SK-N-SH treated with all-trans-retinoic acid at 6 μM for 48 hours (cell line): ENCODE measurements at regions not wholly inside any gene's neighbourhood (a gene's known extent, or its start where the extent isn't known, plus 50 kb on each side); places are given as distances from the start of the nearest gene placed in this dataset.

Experiments used
- ATAC-seq: fragments of 200-7000 bp; cut with Tn5 transposase; 3 replicates; pipeline ENCODE4 v1.9.1; 2020; ENCODE audit warnings: mild to moderate bottlenecking, moderate library complexity
- ARNTL ChIP-seq: fragments of 450-650 bp; formaldehyde crosslinking; IDR thresholded peaks from 2 replicates; pipeline ENCODE4 v1.5.0; 2020; ENCODE audit warnings: low read depth, mild to moderate bottlenecking, moderate library complexity, borderline replicate concordance
- BACH2 ChIP-seq: fragments of 250-450 bp; sonication (Bioruptor Pico); IDR thresholded peaks from 2 replicates; pipeline ENCODE4 v1.9.0; 2021; ENCODE audit warnings: mild to moderate bottlenecking, borderline replicate concordance
- CSDC2 ChIP-seq: fragments of 250-450 bp; sonication (Bioruptor Pico); IDR thresholded peaks from 2 replicates; pipeline ENCODE4 v1.5.0; 2020; ENCODE audit warnings: mild to moderate bottlenecking, moderate library complexity
- GLIS3 ChIP-seq: fragments of 250-450 bp; sonication (Bioruptor Pico); IDR thresholded peaks from 2 replicates; pipeline ENCODE4 v1.5.0; 2020; ENCODE audit warnings: mild to moderate bottlenecking, moderate library complexity
- ISL1 ChIP-seq: fragments of 250-450 bp; sonication (Bioruptor Pico); IDR thresholded peaks from 2 replicates; pipeline ENCODE4 v2.1.2; 2022; ENCODE audit warnings: mild to moderate bottlenecking, moderate library complexity
- OSR1 ChIP-seq: fragments of 250-450 bp; sonication (Bioruptor Pico); IDR thresholded peaks from 2 replicates; pipeline ENCODE4 v1.8.0; 2022; ENCODE audit warnings: moderate library complexity, mild to moderate bottlenecking, inconsistent platforms
- PPARA ChIP-seq: fragments of 250-450 bp; sonication (Bioruptor Pico); IDR thresholded peaks from 2 replicates; pipeline ENCODE4 v1.5.0; 2020; ENCODE audit warnings: mild to moderate bottlenecking, borderline replicate concordance
- SNAI2 ChIP-seq: fragments of 250-450 bp; sonication (Bioruptor Pico); IDR thresholded peaks from 2 replicates; pipeline ENCODE4 v1.5.0; 2020; ENCODE audit warnings: mild to moderate bottlenecking, moderate library complexity
- TCF4 ChIP-seq: fragments of 250-450 bp; sonication (Bioruptor Pico); IDR thresholded peaks from 2 replicates; pipeline ENCODE4 v1.8.0; 2021; ENCODE audit warnings: mild to moderate bottlenecking, moderate library complexity, borderline replicate concordance
- TOX ChIP-seq: fragments of 250-450 bp; sonication (Bioruptor Pico); IDR thresholded peaks from 2 replicates; pipeline ENCODE4 v1.8.0; 2021; ENCODE audit warnings: mild to moderate bottlenecking, moderate library complexity, borderline replicate concordance
- TSHZ2 ChIP-seq: fragments of 250-450 bp; sonication (Bioruptor Pico); IDR thresholded peaks from 2 replicates; pipeline ENCODE4 v1.5.0; 2020; ENCODE audit warnings: mild to moderate bottlenecking, moderate library complexity
- ZC3H10 ChIP-seq: fragments of 250-450 bp; sonication (Bioruptor Pico); IDR thresholded peaks from 2 replicates; pipeline ENCODE4 v1.5.1; 2021; ENCODE audit warnings: mild to moderate bottlenecking, moderate library complexity
- ZFP3 ChIP-seq: fragments of 250-450 bp; sonication (Bioruptor Pico); IDR thresholded peaks from 2 replicates; pipeline ENCODE4 v1.5.0; 2020; ENCODE audit warnings: mild to moderate bottlenecking, moderate library complexity
- ZFP30 ChIP-seq: fragments of 450-650 bp; formaldehyde crosslinking; IDR thresholded peaks from 2 replicates; pipeline ENCODE4 v1.5.0; 2022; ENCODE audit warnings: mild to moderate bottlenecking, moderate library complexity
- ZNF565 ChIP-seq: fragments of 450-650 bp; formaldehyde crosslinking; conservative IDR thresholded peaks from 2 replicates; pipeline ENCODE4 v1.5.0; 2020; ENCODE audit warnings: low read depth, mild to moderate bottlenecking, moderate library complexity
- ZNF70 ChIP-seq: fragments of 450-650 bp; formaldehyde crosslinking; IDR thresholded peaks from 2 replicates; pipeline ENCODE4 v1.5.0; 2020; ENCODE audit warnings: mild to moderate bottlenecking, moderate library complexity
- ZNF8 ChIP-seq: fragments of 450-650 bp; formaldehyde crosslinking; IDR thresholded peaks from 2 replicates; pipeline ENCODE4 v1.5.0; 2020; ENCODE audit warnings: mild to moderate bottlenecking, moderate library complexity
- TF ChIP-seq, protein P1 (sequence below): fragments of 250-450 bp; sonication (Bioruptor Pico); IDR thresholded peaks from 2 replicates; pipeline ENCODE4 v1.8.0; 2020; ENCODE audit warnings: mild to moderate bottlenecking, moderate library complexity, borderline replicate concordance
- TF ChIP-seq, protein P2 (sequence below): fragments of 250-450 bp; sonication (Bioruptor Pico); IDR thresholded peaks from 2 replicates; pipeline ENCODE4 v1.5.1; 2021; ENCODE audit warnings: mild to moderate bottlenecking, moderate library complexity
- TF ChIP-seq, protein P3 (sequence below): fragments of 250-450 bp; sonication (Bioruptor Pico); IDR thresholded peaks from 2 replicates; pipeline ENCODE4 v1.5.1; 2020; ENCODE audit warnings: low read depth, mild to moderate bottlenecking, moderate library complexity

DNA sequence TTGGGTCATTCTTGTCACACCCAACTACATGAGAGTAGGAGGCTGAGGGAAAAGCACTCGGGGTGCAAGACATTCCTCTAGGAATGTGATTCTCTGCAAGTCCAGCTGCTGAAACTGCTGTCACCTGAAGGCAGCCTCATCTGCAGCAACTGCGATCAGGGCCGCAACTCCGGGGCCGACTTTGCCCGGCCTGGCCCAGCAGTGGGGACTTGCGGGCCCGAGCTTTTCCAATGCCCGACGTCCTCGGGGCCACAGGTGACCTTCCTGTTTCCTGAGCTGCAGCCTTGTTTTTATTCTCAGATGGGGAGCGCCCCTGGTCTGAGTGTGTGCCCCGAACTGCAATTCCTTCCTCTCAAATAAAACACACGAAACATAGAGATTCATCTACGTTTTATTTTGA is 104.7 kb upstream of the NKX1-1 start:
- TF ChIP-seq, protein P1, sequence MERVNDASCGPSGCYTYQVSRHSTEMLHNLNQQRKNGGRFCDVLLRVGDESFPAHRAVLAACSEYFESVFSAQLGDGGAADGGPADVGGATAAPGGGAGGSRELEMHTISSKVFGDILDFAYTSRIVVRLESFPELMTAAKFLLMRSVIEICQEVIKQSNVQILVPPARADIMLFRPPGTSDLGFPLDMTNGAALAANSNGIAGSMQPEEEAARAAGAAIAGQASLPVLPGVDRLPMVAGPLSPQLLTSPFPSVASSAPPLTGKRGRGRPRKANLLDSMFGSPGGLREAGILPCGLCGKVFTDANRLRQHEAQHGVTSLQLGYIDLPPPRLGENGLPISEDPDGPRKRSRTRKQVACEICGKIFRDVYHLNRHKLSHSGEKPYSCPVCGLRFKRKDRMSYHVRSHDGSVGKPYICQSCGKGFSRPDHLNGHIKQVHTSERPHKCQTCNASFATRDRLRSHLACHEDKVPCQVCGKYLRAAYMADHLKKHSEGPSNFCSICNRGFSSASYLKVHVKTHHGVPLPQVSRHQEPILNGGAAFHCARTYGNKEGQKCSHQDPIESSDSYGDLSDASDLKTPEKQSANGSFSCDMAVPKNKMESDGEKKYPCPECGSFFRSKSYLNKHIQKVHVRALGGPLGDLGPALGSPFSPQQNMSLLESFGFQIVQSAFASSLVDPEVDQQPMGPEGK (CRISPR knock-in tag) = no peak
- TF ChIP-seq CSDC2 = no peak
- TF ChIP-seq ZFP30 (CRISPR knock-in tag) = no peak
- no peak for TF ChIP-seq GLIS3
- TF ChIP-seq ZC3H10 (CRISPR knock-in tag) = no peak
- TF ChIP-seq TOX (CRISPR knock-in tag) = no peak
- TF ChIP-seq, protein P2, sequence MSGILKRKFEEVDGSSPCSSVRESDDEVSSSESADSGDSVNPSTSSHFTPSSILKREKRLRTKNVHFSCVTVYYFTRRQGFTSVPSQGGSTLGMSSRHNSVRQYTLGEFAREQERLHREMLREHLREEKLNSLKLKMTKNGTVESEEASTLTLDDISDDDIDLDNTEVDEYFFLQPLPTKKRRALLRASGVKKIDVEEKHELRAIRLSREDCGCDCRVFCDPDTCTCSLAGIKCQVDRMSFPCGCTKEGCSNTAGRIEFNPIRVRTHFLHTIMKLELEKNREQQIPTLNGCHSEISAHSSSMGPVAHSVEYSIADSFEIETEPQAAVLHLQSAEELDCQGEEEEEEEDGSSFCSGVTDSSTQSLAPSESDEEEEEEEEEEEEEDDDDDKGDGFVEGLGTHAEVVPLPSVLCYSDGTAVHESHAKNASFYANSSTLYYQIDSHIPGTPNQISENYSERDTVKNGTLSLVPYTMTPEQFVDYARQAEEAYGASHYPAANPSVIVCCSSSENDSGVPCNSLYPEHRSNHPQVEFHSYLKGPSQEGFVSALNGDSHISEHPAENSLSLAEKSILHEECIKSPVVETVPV (CRISPR knock-in tag) = no peak
- TF ChIP-seq TSHZ2 (CRISPR knock-in tag) = no peak
- TF ChIP-seq SNAI2 (CRISPR knock-in tag) = no peak
- TF ChIP-seq ZFP3 (CRISPR knock-in tag) = no peak
- no peak for TF ChIP-seq PPARA (CRISPR knock-in tag)
- TF ChIP-seq ARNTL (CRISPR knock-in tag) = no peak
- TF ChIP-seq OSR1 (CRISPR knock-in tag) = no peak
- no peak for TF ChIP-seq ZNF8 (CRISPR knock-in tag)
- TF ChIP-seq, protein P3, sequence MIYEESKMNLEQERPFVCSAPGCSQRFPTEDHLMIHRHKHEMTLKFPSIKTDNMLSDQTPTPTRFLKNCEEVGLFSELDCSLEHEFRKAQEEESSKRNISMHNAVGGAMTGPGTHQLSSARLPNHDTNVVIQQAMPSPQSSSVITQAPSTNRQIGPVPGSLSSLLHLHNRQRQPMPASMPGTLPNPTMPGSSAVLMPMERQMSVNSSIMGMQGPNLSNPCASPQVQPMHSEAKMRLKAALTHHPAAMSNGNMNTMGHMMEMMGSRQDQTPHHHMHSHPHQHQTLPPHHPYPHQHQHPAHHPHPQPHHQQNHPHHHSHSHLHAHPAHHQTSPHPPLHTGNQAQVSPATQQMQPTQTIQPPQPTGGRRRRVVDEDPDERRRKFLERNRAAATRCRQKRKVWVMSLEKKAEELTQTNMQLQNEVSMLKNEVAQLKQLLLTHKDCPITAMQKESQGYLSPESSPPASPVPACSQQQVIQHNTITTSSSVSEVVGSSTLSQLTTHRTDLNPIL (CRISPR knock-in tag) = no peak
- ATAC-seq = no peak

GRCh38 chr4:1509366-1509765 is 103.1 kb upstream of the NKX1-1 start:
- no peak for ATAC-seq
- TF ChIP-seq ISL1 (no peak), CSDC2 (no peak), ZNF70 (no peak), TOX (CRISPR knock-in tag) (no peak)
- TF ChIP-seq, all 23 proteins: peak for 0

DNA sequence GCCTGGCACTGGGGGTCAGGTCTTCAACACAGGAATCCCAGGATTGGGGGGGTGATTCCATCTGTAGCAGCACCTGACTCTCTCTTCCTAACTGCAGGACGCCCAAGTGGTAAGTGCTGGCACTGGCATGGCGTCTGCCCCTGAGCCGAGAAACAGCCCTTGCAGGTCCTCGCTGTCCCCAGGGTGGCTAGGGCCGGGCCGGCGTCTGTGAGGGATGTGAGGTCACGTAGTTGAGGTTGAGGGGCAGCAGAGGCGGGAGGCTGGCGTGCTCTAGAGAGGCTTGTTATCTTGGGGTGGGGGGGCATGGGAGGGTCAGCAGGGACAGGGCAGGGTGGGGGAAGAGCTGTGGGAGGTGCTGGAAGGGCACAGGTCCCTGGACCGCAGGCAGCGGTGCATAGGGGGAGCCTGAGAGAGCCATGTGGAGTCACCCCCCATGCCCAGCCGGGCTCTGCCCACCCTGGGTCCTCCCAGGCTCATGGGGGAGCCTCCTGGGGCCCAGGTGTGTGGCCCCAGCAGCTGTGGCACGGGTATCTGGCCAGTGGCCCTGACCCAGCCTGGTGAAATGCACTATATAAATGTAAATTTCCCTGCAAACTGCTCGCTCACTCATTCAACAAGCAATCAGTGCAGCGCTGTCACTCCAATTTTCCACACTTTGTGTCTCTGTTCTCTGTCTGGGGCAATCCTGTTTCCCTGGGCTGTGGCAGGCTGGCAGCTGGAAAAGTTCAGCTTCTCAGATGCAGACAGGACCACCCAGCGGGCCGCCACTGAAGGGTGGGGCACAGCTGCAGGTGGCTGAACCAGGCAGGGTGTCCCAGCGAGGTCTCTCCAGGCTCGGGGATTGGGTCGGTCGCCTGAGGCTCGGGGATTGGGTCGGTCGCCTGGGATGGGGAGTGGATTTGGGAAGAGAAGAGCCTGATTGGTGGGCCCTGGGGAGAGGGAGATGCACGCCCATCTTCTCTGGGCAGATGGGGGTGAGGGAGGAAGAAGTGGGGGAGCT is 102.2 kb upstream of the NKX1-1 start:
- ATAC-seq = no peak
- no peak for TF ChIP-seq TOX (CRISPR knock-in tag)
- TF ChIP-seq ZNF70 = no peak
- no peak for TF ChIP-seq TCF4 (CRISPR knock-in tag)
- TF ChIP-seq, protein P1 (CRISPR knock-in tag) = no peak
- no peak for TF ChIP-seq PPARA (CRISPR knock-in tag)
- TF ChIP-seq ZNF565 (CRISPR knock-in tag) = no peak
- no peak for TF ChIP-seq GLIS3
- no peak for TF ChIP-seq BACH2 (CRISPR knock-in tag)
- no peak for TF ChIP-seq SNAI2 (CRISPR knock-in tag)
- TF ChIP-seq TSHZ2 (CRISPR knock-in tag) = no peak
- TF ChIP-seq, protein P3 (CRISPR knock-in tag) = no peak
